Chondrocyte (in vitro differentiated cells): ENCODE measurements at regions not wholly inside any gene's neighbourhood (a gene's known extent, or its start where the extent isn't known, plus 50 kb on each side); places are given as distances from the start of the nearest gene placed in this dataset.

Experiments
- DNase-seq: peaks from one replicate; pipeline ENCODE4 v3.0.0; 2021; ENCODE audit warnings: mixed read lengths, low spot score
- H3K27ac Mint-ChIP-seq: one replicate; pipeline ENCODE4 v1.8.0; 2021; ENCODE audit warnings: mild to moderate bottlenecking, moderate library complexity, mixed read lengths; ENCODE audit not compliant: unreplicated experiment
- H3K27me3 Mint-ChIP-seq: 2 replicates; pipeline ENCODE4 v1.8.0; 2021; ENCODE audit warnings: low read depth, mixed read lengths
- H3K36me3 Mint-ChIP-seq: 2 replicates; pipeline ENCODE4 v1.8.0; 2021; ENCODE audit warnings: low read depth, mixed read lengths
- H3K4me1 Mint-ChIP-seq: 2 replicates; pipeline ENCODE4 v1.8.0; 2021; ENCODE audit warnings: low read depth, mild to moderate bottlenecking, mixed read lengths
- H3K4me3 Mint-ChIP-seq: one replicate; pipeline ENCODE4 v1.8.0; 2021; ENCODE audit warnings: mild to moderate bottlenecking, moderate library complexity, mixed read lengths; ENCODE audit not compliant: unreplicated experiment
- H3K9me3 Mint-ChIP-seq: 2 replicates; pipeline ENCODE4 v1.8.0; 2021; ENCODE audit warnings: low read depth, mixed read lengths
- TF ChIP-seq, protein P1 (sequence below): fragments of 200-600 bp; sonication (generic); IDR thresholded peaks from 2 replicates; pipeline ENCODE4 v1.5.0; 2021; ENCODE audit warnings: antibody characterized with exemption, mild to moderate bottlenecking, moderate library complexity

GRCh38 chr7:46854958-46855473 is 726.9 kb downstream of the TNS3 start:
- peak overlapping the region; percentile 34 for H3K27ac Mint-ChIP-seq

DNA sequence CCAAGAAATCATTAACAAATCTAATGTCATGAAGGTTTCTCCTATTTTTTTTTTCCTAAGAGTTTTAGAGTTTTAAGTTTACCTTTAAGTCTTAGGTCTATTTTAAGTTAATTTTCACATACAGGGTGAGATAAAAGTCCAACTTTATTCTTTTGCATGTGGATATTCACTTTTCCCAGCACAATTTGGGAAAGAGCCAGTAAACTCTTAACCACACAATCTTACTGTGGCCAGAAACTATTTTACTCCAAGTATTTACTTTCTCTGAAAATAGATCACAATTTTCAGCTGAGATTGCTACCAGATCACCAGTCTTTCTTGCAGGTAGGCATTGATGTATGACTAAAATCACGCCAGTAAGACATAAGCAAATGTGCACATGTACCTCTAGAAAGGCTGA is 728.5 kb downstream of the TNS3 start:
- H3K27me3 Mint-ChIP-seq: no peaks in the 10 kb centered on the region
- H3K4me1 Mint-ChIP-seq: peaks cover 30% of the 10 kb centered on the region
- H3K27ac Mint-ChIP-seq: peak overlapping the region; percentile 8
- H3K4me3 Mint-ChIP-seq: no peak overlapping the region
- no peaks in the 10 kb centered on the region for H3K9me3 Mint-ChIP-seq
- H3K36me3 Mint-ChIP-seq: no peaks in the 10 kb centered on the region
- DNase-seq: no peak
- TF ChIP-seq, protein P1, sequence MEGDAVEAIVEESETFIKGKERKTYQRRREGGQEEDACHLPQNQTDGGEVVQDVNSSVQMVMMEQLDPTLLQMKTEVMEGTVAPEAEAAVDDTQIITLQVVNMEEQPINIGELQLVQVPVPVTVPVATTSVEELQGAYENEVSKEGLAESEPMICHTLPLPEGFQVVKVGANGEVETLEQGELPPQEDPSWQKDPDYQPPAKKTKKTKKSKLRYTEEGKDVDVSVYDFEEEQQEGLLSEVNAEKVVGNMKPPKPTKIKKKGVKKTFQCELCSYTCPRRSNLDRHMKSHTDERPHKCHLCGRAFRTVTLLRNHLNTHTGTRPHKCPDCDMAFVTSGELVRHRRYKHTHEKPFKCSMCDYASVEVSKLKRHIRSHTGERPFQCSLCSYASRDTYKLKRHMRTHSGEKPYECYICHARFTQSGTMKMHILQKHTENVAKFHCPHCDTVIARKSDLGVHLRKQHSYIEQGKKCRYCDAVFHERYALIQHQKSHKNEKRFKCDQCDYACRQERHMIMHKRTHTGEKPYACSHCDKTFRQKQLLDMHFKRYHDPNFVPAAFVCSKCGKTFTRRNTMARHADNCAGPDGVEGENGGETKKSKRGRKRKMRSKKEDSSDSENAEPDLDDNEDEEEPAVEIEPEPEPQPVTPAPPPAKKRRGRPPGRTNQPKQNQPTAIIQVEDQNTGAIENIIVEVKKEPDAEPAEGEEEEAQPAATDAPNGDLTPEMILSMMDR: no peak

More at GRCh38 chr7:46854958-46855473, 726.9 kb downstream of the TNS3 start:
- Mint-ChIP-seq H3K27me3 (no peaks in the 10 kb centered on the region), H3K4me1 (peaks cover 34% of the 10 kb centered on the region), H3K4me3 (no peak overlapping the region), H3K36me3 (no peaks in the 10 kb centered on the region), H3K9me3 (no peaks in the 10 kb centered on the region)
- TF ChIP-seq, protein P1: peak; percentile 68
- DNase-seq: no peak

GRCh38 chr7:46852795-46853194 is 729.1 kb downstream of the TNS3 start:
- no peak overlapping the region for H3K27ac Mint-ChIP-seq
- TF ChIP-seq, protein P1: no peak
- no peaks in the 10 kb centered on the region for H3K27me3 Mint-ChIP-seq
- no peaks in the 10 kb centered on the region for H3K9me3 Mint-ChIP-seq
- peaks cover 30% of the 10 kb centered on the region for H3K4me1 Mint-ChIP-seq
- no peak for DNase-seq
- H3K36me3 Mint-ChIP-seq: no peaks in the 10 kb centered on the region
- H3K4me3 Mint-ChIP-seq: no peak overlapping the region

- TF ChIP-seq, protein P1: no peak
- H3K36me3 Mint-ChIP-seq: no peaks in the 10 kb centered on the region
- H3K27me3 Mint-ChIP-seq: no peaks in the 10 kb centered on the region
- H3K27ac Mint-ChIP-seq: no peak overlapping the region
- no peak for DNase-seq
- peaks cover 26% of the 10 kb centered on the region for H3K4me1 Mint-ChIP-seq
- H3K4me3 Mint-ChIP-seq: no peak overlapping the region
- no peaks in the 10 kb centered on the region for H3K9me3 Mint-ChIP-seq
These were observed 731.2 kb downstream of the TNS3 start for GRCh38 chr7:46850563-46851330.

- TF ChIP-seq, protein P1: no peak
- no peak overlapping the region for H3K27ac Mint-ChIP-seq
- H3K36me3 Mint-ChIP-seq: no peaks in the 10 kb centered on the region
- H3K4me1 Mint-ChIP-seq: peaks cover 10% of the 10 kb centered on the region
- H3K27me3 Mint-ChIP-seq: no peaks in the 10 kb centered on the region
- no peaks in the 10 kb centered on the region for H3K9me3 Mint-ChIP-seq
- no peak for DNase-seq
- no peak overlapping the region for H3K4me3 Mint-ChIP-seq
These were observed 733.0 kb downstream of the TNS3 start for GRCh38 chr7:46848944-46849343.
